HUES48 (cell line): ENCODE measurements at regions not wholly inside any gene's neighbourhood (a gene's known extent, or its start where the extent isn't known, plus 50 kb on each side); places are given as distances from the start of the nearest gene placed in this dataset.
"Not testable (repeated sequence)": the region's sequence is repeated elsewhere in the genome, so short reads cannot be mapped to it uniquely, and the experiment has no call there.

ENCODE experiments used
- H3K27ac ChIP-seq: one replicate; pipeline ENCODE4 v1.7.0; 2013; ENCODE audit warnings: low read depth, low read length, inconsistent platforms
- H3K27me3 ChIP-seq: 2 replicates; pipeline ENCODE4 v1.6.1; 2013; ENCODE audit warnings: mild to moderate bottlenecking, low read length; ENCODE audit not compliant: control insufficient read depth, insufficient read depth
- H3K36me3 ChIP-seq: 2 replicates; pipeline ENCODE4 v1.6.1; 2013; ENCODE audit warnings: low read length; ENCODE audit not compliant: control insufficient read depth, insufficient read depth
- H3K4me1 ChIP-seq: 2 replicates; pipeline ENCODE4 v1.6.1; 2013; ENCODE audit warnings: mild to moderate bottlenecking, low read length; ENCODE audit not compliant: control insufficient read depth, insufficient read depth
- H3K4me3 ChIP-seq: 2 replicates; pipeline ENCODE4 v1.5.1; 2013; ENCODE audit warnings: mild to moderate bottlenecking, low read depth, low read length
- H3K9ac ChIP-seq: 2 replicates; pipeline ENCODE4 v1.6.1; 2013; ENCODE audit warnings: mild to moderate bottlenecking, low read depth, low read length, moderate library complexity
- H3K9me3 ChIP-seq: 2 replicates; pipeline ENCODE4 v1.6.1; 2013; ENCODE audit warnings: low read length; ENCODE audit not compliant: control insufficient read depth, insufficient read depth

DNA sequence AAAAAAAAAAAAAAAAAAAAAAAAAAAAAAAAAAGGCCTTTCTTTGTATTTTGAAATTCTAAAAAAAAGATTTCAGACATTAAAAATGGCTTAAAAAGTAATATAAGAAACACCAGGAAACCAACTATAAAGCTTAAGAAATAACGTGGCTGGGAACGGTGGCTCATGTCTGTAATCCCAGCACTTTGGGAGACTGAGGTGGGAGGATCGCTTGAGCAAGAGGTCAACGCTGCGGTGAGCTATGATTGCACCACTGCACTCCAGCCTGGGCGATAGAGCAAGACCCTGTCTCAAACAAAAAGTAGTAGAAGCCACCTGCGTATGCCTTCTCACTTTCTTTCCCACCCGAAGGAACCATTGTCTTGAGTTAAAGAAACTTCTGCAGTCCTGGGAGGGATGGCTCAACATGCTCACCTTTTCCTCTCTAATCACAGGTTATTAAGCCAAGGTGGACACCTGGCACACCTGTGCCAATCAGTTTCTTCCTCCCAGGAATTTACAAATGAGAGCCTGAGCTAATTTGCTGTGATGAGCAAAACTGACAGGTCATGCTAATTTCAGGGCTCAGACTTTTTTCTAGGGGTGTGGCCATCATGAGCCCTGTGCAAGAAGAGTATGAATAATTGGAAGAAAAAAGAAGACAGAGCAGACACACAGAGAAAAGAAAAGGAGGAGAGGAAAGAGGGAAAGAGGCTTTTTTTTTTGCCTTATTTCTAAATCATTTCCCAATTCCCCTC is 72.0 kb upstream of the PARD3 start:
- Histone ChIP-seq H3K9ac (no peak overlapping the region), H3K4me3 (no peak overlapping the region), H3K9me3 (no peaks in the 10 kb centered on the region), H3K36me3 (no peaks in the 10 kb centered on the region), H3K27me3 (no peaks in the 10 kb centered on the region), H3K4me1 (no peaks in the 10 kb centered on the region), H3K27ac (no peak overlapping the region)

DNA sequence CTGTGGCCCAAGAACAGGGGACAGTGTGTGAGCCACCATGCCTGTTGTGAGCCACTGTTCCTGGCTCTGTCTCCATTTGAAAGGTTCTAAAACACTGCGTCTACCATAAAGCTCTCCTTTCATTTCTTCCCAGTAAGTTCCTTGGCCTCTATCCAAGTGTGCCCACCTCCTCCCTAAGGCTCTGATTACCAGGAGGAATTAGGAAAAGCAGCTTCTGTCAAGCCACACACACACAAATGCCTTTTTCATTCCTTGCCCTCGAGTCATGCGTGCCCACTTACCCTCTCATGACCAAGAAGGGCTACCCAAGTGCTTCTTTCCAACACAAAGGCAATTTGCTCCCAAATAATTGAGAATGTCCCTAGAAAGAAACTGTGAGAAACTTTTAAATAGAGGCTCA is 70.8 kb upstream of the PARD3 start:
- no peaks in the 10 kb centered on the region for H3K9me3 ChIP-seq
- H3K4me1 ChIP-seq, result no peaks in the 10 kb centered on the region
- H3K9ac ChIP-seq, result no peak overlapping the region
- no peaks in the 10 kb centered on the region for H3K36me3 ChIP-seq
- no peak overlapping the region for H3K4me3 ChIP-seq
- no peaks in the 10 kb centered on the region for H3K27me3 ChIP-seq
- no peak overlapping the region for H3K27ac ChIP-seq

GRCh38 chr10:34885011-34885410 is 69.9 kb upstream of the PARD3 start:
- Histone ChIP-seq H3K4me1 (no peaks in the 10 kb centered on the region), H3K27ac (no peak overlapping the region), H3K36me3 (no peaks in the 10 kb centered on the region), H3K9ac (no peak overlapping the region), H3K9me3 (no peaks in the 10 kb centered on the region), H3K27me3 (no peaks in the 10 kb centered on the region), H3K4me3 (no peak overlapping the region)

DNA sequence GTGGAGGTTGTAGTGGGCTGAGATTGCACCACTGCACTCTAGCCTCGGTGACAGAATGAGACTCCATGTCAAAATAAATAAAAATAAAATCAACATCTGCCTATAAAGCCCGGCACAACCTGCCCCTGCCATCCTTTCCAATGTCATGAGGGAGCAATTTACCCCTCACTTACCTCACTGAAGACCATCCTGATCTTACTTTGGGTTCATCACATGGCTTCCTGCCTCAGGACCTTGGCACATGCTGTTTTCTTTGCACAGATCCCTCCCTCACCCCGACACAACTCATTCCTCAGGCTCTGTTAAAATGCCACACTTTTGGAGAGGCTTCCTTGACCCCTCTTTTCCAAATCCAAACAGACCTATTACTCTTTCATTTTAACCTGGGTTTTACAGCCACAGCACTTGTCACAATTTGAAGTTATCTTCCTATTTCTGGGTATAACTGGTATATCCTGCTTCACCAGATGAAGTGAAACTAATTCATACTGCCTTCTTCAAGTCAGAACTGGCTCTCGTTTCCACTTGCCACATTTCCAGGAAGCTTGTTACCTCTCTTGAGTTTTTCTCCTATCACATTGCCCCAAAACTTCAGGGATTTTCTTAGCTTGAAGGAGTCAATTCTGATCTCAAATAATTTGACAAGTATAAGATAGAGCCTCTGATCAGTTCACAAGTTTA is 69.3 kb upstream of the PARD3 start:
- Histone ChIP-seq H3K9me3 (no peaks in the 10 kb centered on the region), H3K27ac (no peak overlapping the region), H3K4me1 (no peaks in the 10 kb centered on the region), H3K4me3 (no peak overlapping the region), H3K9ac (no peak overlapping the region), H3K27me3 (no peaks in the 10 kb centered on the region), H3K36me3 (no peaks in the 10 kb centered on the region)

- no peak overlapping the region for H3K27ac ChIP-seq
- H3K27me3 ChIP-seq, result no peaks in the 10 kb centered on the region
- no peaks in the 10 kb centered on the region for H3K9me3 ChIP-seq
- no peak overlapping the region for H3K4me3 ChIP-seq
- no peak overlapping the region for H3K9ac ChIP-seq
- no peaks in the 10 kb centered on the region for H3K4me1 ChIP-seq
- H3K36me3 ChIP-seq, result no peaks in the 10 kb centered on the region
These were observed 65.7 kb upstream of the PARD3 start for GRCh38 chr10:34880817-34881216.

- H3K27me3 ChIP-seq, H3K4me1 ChIP-seq, H3K9me3 ChIP-seq, H3K4me3 ChIP-seq, H3K27ac ChIP-seq, H3K9ac ChIP-seq, H3K36me3 ChIP-seq: not testable (repeated sequence)
These were observed 63.6 kb upstream of the PARD3 start for GRCh38 chr10:34878651-34879050.

DNA sequence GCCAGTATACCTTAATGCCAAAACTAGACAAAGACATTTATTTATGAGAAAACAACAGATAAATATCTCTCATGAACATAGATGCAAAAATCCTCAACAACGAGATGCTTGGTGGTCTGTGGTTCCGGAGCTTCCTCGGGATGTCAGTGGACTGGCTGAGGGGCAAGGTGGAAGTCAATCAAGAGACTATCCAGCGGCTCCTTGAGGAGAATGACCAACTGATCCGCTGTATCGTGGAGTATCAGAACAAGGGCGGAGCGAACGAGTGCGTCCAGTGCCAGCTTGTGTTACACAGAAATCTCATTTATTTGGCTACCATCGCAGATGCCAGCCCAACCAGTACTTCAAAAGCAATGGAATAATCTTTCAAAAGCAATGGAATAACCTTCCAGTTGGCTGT is 60.0 kb upstream of the PARD3 start:
- Histone ChIP-seq H3K9ac (no peak overlapping the region), H3K36me3 (no peaks in the 10 kb centered on the region), H3K4me1 (no peaks in the 10 kb centered on the region), H3K4me3 (no peak overlapping the region), H3K27me3 (no peaks in the 10 kb centered on the region), H3K27ac (no peak overlapping the region), H3K9me3 (no peaks in the 10 kb centered on the region)

DNA sequence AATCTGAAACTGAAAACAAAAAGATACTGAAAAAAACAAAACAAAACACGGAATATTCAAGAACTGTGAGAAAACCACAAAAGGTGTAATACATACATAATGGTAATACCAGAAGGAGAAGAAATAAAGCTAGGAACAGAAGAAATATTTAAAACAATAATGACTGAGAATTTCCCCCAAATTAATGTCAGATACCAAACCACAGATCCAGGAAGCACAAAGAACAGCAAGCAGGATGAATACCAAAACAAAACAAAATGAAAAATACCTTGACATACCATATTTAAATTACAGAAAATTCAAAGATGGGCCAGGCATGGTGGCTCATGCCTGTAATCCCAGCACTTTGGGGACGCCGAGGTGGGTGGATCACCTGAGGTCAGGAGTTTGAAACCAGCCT is 57.7 kb upstream of the PARD3 start:
- no peaks in the 10 kb centered on the region for H3K9me3 ChIP-seq
- H3K36me3 ChIP-seq, result no peaks in the 10 kb centered on the region
- H3K27ac ChIP-seq, result no peak overlapping the region
- no peak overlapping the region for H3K4me3 ChIP-seq
- no peak overlapping the region for H3K9ac ChIP-seq
- H3K27me3 ChIP-seq, result no peaks in the 10 kb centered on the region
- no peaks in the 10 kb centered on the region for H3K4me1 ChIP-seq

GRCh38 chr10:34869135-34869836 is 54.2 kb upstream of the PARD3 start:
- no peak overlapping the region for H3K27ac ChIP-seq
- no peaks in the 10 kb centered on the region for H3K9me3 ChIP-seq
- H3K9ac ChIP-seq, result no peak overlapping the region
- H3K36me3 ChIP-seq, result no peaks in the 10 kb centered on the region
- no peak overlapping the region for H3K4me3 ChIP-seq
- H3K27me3 ChIP-seq, result no peaks in the 10 kb centered on the region
- peaks cover 5% of the 10 kb centered on the region for H3K4me1 ChIP-seq

- H3K9ac ChIP-seq, result no peak overlapping the region
- H3K9me3 ChIP-seq, result no peaks in the 10 kb centered on the region
These were observed 53.5 kb upstream of the PARD3 start for GRCh38 chr10:34868589-34868988.

GRCh38 chr10:34866848-34867247 is 51.8 kb upstream of the PARD3 start:
- Histone ChIP-seq H3K27ac (no peak overlapping the region), H3K9ac (no peak overlapping the region)

More at GRCh38 chr10:34868589-34868988, 53.5 kb upstream of the PARD3 start:
- H3K27ac ChIP-seq, result no peak overlapping the region
- no peaks in the 10 kb centered on the region for H3K27me3 ChIP-seq
- H3K36me3 ChIP-seq, result no peaks in the 10 kb centered on the region
- H3K4me3 ChIP-seq, result no peak overlapping the region
- peaks cover 9% of the 10 kb centered on the region for H3K4me1 ChIP-seq

More at GRCh38 chr10:34866848-34867247, 51.8 kb upstream of the PARD3 start:
- no peaks in the 10 kb centered on the region for H3K27me3 ChIP-seq
- no peaks in the 10 kb centered on the region for H3K9me3 ChIP-seq
- H3K4me3 ChIP-seq, result no peak overlapping the region
- no peaks in the 10 kb centered on the region for H3K36me3 ChIP-seq
- H3K4me1 ChIP-seq, result peaks cover 12% of the 10 kb centered on the region
